NCI-H1694 treated with DMSO at 0.1 percent for 48 hours (cell line): ENCODE measurements at regions not wholly inside any gene's neighbourhood (a gene's known extent, or its start where the extent isn't known, plus 50 kb on each side); places are given as distances from the start of the nearest gene placed in this dataset.

Experiments used
- DNase-seq: peaks from one replicate; lab custom pipeline; 2025; lab: John Stamatoyannopoulos, UW

DNA sequence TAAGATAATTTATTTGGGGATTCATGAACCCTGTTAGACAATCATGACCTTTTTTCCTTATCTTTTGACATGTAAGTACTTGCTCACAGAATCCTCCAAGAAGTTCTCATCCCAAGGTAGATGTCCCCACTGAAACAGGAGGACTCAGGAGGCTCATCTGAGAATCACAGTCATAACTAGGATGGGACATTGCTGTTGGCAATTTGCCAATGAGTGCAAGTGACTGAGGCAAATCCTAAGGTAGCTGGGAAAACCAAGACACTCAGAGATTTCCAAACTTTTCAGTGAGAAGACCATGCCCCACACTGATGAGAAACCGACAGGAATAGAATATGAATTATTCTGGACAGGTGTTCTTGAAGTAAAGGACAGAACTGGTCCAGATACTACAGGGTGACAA lies 735.0 kb downstream of the TMEM182 start:
- no peak for DNase-seq

DNA sequence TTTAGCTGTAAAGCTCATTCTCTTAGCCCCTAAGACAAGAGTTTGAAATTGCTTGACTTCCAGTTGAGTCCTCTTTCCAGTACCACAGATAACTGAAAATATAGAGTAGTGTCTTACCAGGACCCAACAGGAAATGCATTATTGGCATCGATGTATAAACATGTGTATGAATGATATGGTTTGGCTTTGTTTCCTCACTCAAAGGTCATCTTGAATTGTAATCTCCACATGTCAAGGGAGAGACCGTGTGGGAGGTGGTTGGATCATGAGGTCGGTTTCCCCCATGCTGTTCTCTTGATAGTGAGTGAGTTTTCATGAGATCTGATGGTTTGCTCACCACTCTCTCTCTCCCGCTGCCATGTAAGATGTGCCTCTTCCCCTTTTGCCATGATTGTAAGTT lies 745.0 kb downstream of the TMEM182 start:
- no peak for DNase-seq

DNA sequence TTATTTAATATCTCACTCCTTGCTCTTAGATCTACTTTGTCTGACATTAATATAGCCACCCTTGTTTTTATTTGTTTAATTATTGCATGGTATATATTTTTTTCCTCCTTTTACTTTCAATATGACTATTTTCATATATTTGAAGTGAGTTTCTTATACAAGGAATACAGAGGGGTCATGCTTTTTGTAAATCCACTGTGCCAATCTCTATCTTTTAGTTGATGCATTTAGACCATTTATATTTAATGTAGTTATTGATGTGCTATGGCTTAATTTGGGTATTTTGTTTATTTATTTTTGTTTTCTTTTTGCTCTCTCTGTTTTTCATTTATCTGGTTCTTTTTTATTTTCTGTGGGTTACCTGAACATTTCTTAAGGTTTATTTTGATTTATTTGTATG lies 750.6 kb downstream of the TMEM182 start:
- DNase-seq: no peak

DNA sequence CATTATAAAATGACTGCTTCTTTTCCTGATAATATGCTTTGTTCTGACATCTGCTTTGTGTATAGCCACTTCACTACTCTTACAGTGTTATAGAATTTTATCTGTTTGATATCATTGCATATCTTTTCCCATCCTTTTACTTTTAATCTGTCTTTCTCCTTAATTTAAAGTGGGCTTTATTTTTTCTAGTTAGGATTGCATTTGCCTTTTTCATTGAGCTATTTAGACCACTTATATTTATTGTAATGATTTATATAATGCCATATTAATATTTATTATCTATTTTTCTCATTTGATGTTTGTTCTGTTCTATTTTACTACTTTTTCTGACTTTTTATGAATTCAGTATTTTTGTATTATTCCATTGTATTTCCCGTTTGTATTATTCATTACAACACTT lies 758.7 kb downstream of the TMEM182 start:
- no peak for DNase-seq

DNA sequence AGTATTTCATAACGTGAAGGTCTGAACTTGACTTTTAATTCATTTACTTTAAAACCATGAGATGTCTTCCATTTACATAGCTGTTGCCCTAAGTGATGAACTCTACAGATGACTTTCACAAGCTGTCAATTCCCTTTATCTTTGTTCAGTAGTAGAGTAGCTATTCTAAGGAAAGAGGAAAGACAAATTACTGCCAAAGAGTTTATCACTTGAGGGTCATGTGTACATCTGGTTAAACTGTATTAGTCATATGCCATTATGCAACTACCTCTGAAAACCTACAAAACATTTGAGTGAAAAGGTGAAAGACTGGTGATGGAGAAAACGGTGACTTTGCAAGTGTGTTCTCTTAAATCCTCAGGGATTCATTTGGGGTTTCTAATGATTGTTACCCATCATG lies 763.9 kb downstream of the TMEM182 start:
- no peak for DNase-seq

DNA sequence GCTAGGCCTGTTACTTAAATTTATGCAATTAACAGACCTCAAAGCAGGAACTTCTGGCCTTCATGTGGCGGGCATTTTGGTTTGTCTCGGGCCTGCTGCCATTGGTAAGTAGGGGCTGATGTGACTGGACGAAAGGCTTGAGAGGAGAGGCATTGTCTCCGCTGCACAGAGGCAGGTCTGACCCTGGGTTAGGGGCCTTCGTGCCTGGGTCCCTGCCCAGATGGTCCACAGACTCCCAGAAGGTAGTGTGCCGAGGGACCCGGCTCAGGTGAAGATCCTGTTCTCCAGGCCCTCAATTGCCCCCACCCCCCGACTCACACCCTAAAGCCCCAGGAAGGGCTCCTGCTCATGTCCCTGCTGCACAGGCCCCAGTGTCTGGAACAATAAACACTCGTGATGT lies 764.9 kb downstream of the TMEM182 start:
- no peak for DNase-seq

DNA sequence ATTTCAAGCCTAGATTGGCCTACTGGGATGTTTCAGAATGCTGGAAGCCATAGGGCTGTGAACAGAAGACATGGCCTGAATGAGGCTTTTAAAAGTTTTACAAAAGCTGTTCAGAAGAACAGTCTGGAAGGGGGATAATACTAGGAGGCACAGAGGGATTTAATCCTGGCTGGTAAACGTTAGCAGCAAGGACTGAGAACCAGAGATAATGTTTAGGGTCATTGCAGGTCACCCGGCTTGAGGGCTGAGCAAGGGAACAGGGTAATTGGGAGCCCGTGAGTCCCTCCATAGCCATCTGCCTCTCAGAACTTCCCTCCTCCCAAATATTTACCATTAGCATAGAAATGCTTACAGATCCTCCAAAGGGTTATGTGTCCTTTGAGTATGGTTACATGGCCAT lies 765.4 kb downstream of the TMEM182 start:
- no peak for DNase-seq

DNA sequence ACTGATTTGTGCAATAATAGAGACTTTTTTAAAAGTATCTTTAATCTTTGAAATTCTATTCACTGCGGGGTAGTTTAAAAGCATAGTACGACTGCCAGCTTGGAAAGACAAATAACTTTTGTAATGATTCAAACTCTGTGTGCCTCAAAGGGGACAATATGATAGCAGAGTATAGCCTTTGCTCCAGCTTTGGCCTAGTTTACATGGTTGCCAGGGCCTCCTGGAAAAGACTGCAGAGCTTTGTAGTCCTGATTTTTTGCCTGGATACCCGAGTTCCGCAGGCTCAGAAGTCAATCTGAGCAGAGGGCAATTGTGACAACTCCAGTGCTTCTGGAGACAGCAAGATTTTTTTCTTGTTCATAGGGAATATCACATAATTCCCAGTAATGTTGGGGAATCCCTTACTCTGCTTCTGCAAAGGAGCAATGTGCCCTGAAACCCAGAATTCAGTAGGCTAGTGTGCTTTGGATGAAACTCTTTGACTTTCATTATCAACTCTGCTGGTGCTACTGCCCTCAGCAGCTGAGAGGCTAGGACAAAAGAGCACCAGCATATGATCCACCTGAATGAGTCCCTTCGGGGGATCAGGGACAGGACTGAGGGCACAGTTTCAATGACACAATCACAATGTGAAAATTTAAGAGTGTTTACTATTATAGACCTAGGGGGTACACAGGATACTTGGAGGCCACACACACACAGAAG lies 768.1 kb downstream of the TMEM182 start:
- no peak for DNase-seq

DNA sequence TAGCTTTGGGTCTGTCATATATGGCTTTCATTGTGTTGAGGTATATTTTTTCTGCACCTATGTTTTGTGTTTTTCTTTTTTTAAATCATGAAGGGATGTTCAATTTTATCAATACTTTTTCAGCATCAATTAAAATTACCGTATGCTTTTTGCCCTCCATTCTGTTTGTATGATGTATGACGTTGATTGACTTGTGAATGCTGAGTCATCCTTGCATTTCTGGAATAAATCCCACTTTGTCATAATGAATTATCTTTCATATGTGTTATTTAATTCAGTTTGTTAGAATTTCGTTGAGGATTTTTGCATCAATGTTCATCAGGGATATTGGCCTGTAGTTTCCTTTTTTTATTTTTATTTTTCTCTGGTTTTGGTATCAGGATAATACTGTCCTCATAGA lies 790.9 kb downstream of the TMEM182 start:
- no peak for DNase-seq

DNA sequence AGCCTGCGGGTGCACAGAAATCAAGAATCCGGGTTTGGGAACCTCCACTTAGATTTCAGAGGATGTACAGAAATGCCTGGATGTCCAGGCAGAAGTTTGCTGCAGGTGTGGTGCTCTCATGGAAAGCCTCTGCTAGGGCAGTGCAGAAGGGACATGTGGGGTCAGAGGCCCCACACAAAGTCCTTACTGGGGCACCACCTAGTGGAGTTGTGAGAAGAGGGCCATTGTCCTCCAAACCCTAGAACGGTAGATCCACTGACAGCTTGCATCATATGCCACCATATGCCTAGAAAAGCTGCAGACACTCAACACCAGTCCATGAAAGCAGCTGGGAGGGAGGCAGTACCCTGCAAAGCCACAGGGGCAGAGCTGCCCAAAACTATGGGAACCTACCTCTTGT lies 833.0 kb downstream of the TMEM182 start:
- DNase-seq: no peak

DNA sequence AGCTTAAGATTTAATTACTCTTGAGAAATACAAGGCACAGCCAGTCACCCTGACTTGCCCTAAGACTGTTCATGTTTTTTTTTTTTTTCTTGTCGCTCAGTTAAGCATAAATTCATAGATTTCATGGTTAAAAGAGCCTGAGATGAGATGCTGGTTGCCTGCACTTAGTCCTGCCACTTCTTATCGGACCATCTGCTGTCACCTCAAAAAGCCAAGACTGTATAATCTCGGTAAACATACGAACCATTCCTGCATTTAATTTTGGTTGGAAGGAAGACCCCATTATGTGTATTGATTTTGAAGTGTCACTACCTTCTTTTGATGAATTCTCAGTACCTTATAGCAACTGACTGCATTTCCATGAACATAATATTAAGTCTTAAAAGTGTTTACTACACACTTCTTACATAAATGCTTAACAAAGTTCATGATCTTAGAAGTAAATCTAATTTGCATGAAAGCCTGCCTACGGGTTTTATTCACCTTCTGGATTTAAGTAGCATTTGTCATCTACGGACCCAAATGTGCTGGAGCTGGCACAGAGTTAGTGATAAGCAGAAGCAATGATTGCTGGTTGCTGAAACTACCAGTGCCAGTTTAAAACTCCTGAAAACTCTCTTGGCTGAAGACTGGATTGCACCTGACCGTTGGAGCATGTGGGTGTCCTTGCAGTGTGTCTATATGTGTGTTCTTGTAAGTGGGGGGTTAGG lies 843.4 kb downstream of the TMEM182 start:
- no peak for DNase-seq

DNA sequence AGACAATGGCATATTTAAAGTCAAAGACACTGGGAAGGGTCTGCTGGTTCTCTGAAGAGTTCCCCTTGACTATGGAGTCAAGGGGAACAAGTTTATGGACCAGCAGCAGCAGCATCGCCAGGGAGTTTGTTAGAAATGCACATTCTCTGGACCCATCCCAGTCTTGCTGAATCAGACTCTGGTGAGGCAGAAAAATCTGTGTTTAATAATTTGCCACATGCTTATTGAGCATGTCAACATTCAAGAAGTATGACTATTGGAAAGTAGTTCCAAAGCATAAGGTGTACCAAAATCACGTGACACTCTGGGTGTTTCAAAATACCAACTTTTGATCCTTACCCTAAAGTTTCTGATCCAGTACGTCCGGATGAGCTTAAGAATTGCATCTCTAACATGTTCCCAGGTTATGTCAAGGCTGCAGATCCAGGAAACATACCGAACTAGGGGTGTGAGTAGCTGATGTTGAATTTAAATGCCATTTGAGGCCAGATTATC lies 853.8 kb downstream of the TMEM182 start:
- no peak for DNase-seq

DNA sequence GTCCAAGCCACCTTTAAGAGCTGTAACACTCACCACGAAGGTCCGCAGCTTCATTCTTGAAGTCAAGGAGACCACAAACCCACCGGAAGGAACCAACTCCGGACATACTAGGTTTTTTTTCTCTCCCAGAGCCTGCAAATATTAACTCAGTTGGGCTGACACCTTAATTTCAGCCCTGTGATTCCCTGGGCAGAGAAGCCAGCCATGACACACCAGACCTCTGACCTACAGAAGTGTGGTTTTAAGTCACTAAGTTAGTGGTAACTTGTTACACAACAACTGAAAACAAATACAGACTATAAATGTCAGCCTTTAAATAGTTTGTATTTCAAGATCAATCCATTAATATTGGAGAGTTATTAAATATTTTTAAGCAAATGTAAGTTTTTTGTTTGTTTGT lies 855.1 kb downstream of the TMEM182 start:
- no peak for DNase-seq

DNA sequence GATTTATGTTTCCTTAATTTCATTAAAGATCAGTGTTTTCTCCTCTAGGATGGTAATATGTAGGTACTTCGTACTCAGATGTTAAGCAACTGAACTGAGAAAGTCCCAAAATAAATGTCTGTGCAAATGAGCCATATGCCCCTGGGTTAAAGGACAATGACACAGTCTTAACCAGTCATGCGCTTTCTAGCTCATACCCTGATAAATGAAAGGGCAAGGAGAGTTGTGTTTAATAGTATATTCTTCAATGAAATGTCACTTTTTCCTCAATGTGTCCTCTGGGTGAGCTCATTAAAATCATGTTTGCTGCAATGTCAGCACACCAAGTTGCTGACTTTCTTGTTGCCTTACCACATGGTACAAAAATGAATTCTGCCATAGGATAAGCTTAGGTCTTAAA lies 856.3 kb downstream of the TMEM182 start:
- DNase-seq: no peak

DNA sequence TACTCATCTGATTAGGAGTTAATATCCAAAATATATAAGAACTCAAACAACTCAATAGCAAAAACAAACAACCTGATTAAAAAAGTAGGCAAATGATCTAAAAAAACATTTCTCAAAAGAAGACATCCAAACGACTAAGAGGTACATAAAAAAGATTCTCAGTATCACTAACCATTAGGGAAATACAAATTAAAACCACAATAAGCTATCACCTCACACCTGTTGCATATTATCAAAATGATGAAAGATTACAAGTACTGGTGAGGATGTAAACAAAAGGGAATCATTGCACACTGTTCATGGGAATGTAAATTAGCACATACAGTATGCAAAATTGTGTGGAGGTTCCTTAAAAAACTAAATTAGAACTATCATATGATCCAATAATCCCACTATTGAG lies 865.5 kb downstream of the TMEM182 start:
- no peak for DNase-seq

DNA sequence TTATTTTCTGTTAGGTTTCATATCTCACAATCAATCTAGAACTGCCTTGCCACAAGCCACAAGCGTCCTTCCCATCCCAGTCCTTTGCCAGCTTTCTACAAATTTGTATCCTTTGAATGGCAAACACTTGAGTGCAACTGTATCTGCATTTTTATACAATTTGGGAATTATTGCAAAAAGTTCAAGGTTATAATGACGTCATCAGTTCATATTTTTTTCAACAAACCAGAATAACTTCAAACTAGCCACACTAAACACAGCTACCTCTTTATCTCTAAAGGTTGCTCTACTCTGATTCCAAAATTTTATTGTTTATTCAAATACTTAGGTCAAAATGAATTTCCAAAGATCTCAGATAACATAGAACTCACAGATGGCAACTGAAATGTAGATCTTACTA lies 877.1 kb downstream of the TMEM182 start:
- no peak for DNase-seq

DNA sequence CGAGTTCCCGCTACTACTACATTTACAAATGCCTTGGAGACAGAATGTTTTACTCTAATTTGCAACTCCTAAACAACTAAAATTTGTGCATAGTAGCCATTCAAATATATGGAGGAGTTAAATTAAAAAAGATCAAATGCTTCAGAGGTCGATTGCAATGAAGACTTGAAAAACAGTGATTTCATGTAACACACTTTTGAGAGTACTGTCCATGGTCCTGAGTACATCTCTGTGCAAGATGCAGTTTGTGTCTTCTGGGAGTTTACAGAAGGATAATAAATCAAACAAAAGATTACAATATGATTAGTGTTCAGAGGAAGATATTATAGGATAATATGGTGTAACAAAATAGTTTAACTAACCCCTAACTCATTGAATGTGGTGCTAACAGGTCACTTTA lies 894.7 kb downstream of the TMEM182 start:
- DNase-seq: no peak

DNA sequence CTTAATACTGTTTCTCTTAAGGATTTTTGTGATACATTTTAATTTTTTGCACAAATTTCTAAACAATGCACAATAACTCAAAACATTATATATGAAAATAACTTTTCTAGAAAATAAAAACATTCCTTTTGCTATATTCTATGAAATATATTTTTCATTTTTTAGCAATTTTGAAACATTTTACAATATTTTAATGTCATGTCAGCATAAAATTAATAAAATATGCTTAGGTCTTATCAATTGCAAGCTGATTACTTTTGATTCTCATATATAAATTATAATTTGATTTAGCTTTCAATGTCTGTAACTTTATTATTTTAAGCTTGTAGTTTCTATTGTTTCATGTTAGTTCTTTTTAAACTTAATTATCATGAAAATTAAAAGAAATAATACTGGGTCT lies 898.7 kb downstream of the TMEM182 start:
- DNase-seq: no peak

DNA sequence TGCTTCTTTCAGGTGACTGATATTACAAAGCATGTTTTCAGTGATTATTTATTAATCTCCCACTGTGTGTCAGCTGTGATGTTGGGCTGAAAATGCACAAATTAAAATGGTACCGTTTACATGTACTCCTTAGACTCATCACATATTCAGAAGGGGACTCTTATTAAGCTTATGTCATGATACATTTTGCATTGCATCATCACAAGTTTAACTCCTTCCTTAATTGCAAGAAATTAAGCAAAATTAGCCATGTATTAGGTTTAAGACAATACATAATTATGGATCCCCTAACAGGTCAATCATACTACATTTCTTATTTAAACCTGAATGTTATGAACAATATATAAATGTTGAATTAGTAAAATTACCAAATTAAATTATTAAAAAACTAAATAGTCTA lies 899.1 kb downstream of the TMEM182 start:
- DNase-seq: no peak

DNA sequence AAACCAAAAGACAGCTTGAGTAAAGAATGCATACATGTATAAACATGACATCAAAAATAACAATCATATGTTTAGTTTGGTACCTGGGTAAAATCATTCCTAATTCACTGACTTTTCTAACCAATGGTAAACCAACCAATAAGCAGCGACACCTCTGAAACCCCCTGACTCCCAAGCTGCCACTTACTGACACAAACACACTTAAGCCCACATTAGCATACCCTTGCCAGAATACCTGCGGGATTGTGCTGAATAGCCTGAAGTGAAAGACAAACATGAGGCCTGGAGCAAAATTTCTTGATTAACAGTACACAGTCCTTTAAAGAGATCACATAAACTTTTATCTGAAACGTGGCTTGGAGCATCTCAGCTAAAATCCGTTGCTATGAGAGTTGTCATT lies 902.9 kb downstream of the TMEM182 start:
- DNase-seq: no peak

DNA sequence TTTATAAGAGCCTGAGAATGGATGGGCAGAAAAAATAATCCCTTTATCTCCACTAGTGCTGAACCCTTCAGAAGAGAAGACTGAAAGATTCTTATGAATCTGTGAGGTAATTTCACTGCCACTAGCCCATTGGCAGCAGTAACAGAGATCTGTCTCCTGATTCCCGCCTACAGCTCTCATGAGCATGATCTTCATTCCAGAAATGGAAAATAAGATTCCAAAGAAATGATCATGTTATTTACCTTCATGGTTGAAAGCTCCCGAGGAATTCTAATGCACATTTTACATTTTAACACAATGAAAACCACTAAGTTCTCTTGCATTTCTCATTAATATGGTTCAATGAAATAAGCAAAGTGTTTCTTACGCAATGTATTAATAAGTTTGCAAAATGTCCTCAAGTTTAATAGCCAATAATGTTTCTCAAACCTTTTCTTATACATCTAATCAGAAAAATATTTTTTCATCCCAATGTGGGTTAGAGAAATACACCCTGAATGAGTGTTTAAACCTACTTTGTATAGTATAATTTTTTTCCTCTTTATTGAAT lies 905.6 kb downstream of the TMEM182 start:
- DNase-seq: no peak

DNA sequence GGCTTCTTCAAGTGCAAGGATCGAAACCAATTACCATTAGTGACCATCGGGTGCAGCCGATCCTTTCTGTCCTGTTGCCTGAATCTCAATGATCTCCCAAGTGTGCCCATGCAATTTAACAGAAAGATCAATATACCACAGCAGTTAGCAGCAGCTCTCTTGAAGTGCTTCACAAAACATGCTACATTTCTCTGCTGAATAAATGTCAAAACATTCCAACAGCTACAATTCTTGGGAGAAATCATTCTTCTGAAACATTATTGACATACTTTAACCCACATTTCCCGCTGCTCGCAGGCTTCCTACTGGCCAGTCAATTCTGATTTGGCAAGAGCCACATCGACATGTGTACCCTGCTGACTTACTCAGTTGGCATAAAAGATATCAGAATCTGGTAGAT lies 907.7 kb downstream of the TMEM182 start:
- no peak for DNase-seq
